HCT116 (cell line): ENCODE measurements at regions not wholly inside any gene's neighbourhood (a gene's known extent, or its start where the extent isn't known, plus 50 kb on each side); places are given as distances from the start of the nearest gene placed in this dataset.

Experiments used
- ATAC-seq: fragments of 200-7000 bp; cut with Tn5 transposase; 2 replicates; pipeline ENCODE4 v1.9.1; 2020; ENCODE audit warnings: mild to moderate bottlenecking, moderate library complexity
- BruUV-seq: library from RNA; stranded (reverse); fragments of 400-500 nt; replicated peaks from 2 replicates; lab custom pipeline; 2021; lab: Mats Ljungman, UMichigan
- CTCF ChIA-PET: fragments of 300-600 bp; sonication (Branson Sonifier 250); formaldehyde crosslinking; loops from one replicate; lab custom pipeline; 2021; ENCODE audit warnings: antibody characterized with exemption; lab: Charles Lee
- POLR2A ChIA-PET: fragments of 300-600, 350-600 bp; sonication (Branson Sonifier 250); formaldehyde crosslinking; loops from one replicate; lab custom pipeline; 2021; ENCODE audit warnings: antibody characterized with exemption; lab: Charles Lee
- RAD21 ChIA-PET, 2 experiments: fragments of 300-600 bp; sonication (Branson Sonifier 250); formaldehyde crosslinking; loops; one replicate each; lab custom pipeline; 2023; ENCODE audit warnings: low total read pairs in 2 of 2; ENCODE audit not compliant: uncharacterized antibody in 2 of 2, unreplicated experiment in 2 of 2, low non-redundant PET in 1 of 2; lab: Charles Lee
- DNase-seq: peaks from one replicate; pipeline ENCODE4 v3.0.0-alpha.2; 2010; ENCODE audit warnings: low read depth, low spot score
- H2AFZ ChIP-seq: fragments of 200-600 bp; shearing (Covaris generic), sonication (generic); 2 replicates; pipeline ENCODE4 v1.6.1; 2017; ENCODE audit warnings: low read depth, mixed run types, mixed read lengths, antibody characterized with exemption, low read length; ENCODE audit not compliant: poor library complexity, severe bottlenecking
- H3K27ac ChIP-seq: 2 replicates; pipeline ENCODE4 v1.5.1; 2012; ENCODE audit warnings: low read depth, low read length
- H3K27me3 ChIP-seq: fragments of 200-600 bp; sonication (generic); 2 replicates; pipeline ENCODE4 v1.6.1; 2016; ENCODE audit warnings: mixed run types, low read length, mixed read lengths; ENCODE audit not compliant: insufficient read depth
- H3K36me3 ChIP-seq, 2 experiments: fragments of 200-500 bp in 1 of 2; fragments of 200-600 bp in 1 of 2; sonication (Bioruptor generic) in 1 of 2; sonication (generic) in 1 of 2; 2 replicates each; pipeline versions ENCODE4 v1.5.1 to v1.6.1; 2014 to 2016; ENCODE audit warnings: low read length in 2 of 2, inconsistent platforms in 1 of 2, mixed read lengths in 1 of 2, mixed run types in 1 of 2; ENCODE audit not compliant: insufficient read depth in 2 of 2, control insufficient read depth in 1 of 2
- H3K4me1 ChIP-seq, 2 experiments: fragments of 200-600 bp in 1 of 2; sonication (generic) in 1 of 2; 2 replicates each; pipeline versions ENCODE4 v1.5.1 to v1.6.1; 2012 to 2017; ENCODE audit warnings: low read length in 2 of 2, inconsistent platforms in 1 of 2, mild to moderate bottlenecking in 1 of 2, mixed read lengths in 1 of 2, mixed run types in 1 of 2, moderate library complexity in 1 of 2; ENCODE audit not compliant: insufficient read depth in 2 of 2, control insufficient read depth in 1 of 2
- H3K4me2 ChIP-seq: fragments of 200-600 bp; sonication (generic); 2 replicates; pipeline ENCODE4 v1.6.1; 2017; ENCODE audit warnings: mixed run types, low read length, mixed read lengths
- H3K4me3 ChIP-seq, 2 experiments: fragments of 200-600 bp in 1 of 2; sonication (generic) in 1 of 2; replicated peaks in 1 of 2; 2 replicates each; pipeline ENCODE4 v1.5.1; 2011 to 2016; ENCODE audit warnings: low read length in 2 of 2, control low read depth in 1 of 2, low read depth in 1 of 2, mild to moderate bottlenecking in 1 of 2, mixed read lengths in 1 of 2, mixed run types in 1 of 2
- H3K79me2 ChIP-seq: fragments of 200-600 bp; sonication (generic); 2 replicates; pipeline ENCODE4 v1.6.1; 2017; ENCODE audit warnings: mild to moderate bottlenecking, mixed run types, low read length, moderate library complexity, mixed read lengths; ENCODE audit not compliant: insufficient read depth
- H3K9ac ChIP-seq: fragments of 200-600 bp; sonication (generic); 2 replicates; pipeline ENCODE4 v1.6.1; 2016; ENCODE audit warnings: low read length, mixed read lengths
- H3K9me2 ChIP-seq: fragments of 200-600 bp; sonication (generic), shearing (Covaris generic); 2 replicates; pipeline ENCODE4 v1.6.1; 2017; ENCODE audit warnings: mixed run types, mild to moderate bottlenecking, moderate library complexity; ENCODE audit not compliant: insufficient read depth
- H3K9me3 ChIP-seq, 2 experiments: fragments of 200-500 bp in 1 of 2; fragments of 200-600 bp in 1 of 2; sonication (Bioruptor generic) in 1 of 2; sonication (generic) in 1 of 2; 2 replicates each; pipeline ENCODE4 v1.6.1; 2014 to 2017; ENCODE audit warnings: low read length in 2 of 2, mixed read lengths in 2 of 2, inconsistent platforms in 1 of 2, low read depth in 1 of 2, mild to moderate bottlenecking in 1 of 2, mixed run types in 1 of 2, moderate library complexity in 1 of 2; ENCODE audit not compliant: control insufficient read depth in 1 of 2, insufficient read depth in 1 of 2
- H4K20me1 ChIP-seq: fragments of 200-600 bp; sonication (generic), shearing (Covaris generic); 2 replicates; pipeline ENCODE4 v1.6.1; 2017; ENCODE audit warnings: mixed run types, mild to moderate bottlenecking, moderate library complexity; ENCODE audit not compliant: insufficient read depth
- CEBPB ChIP-seq: IDR thresholded peaks from 2 replicates; pipeline ENCODE4 v1.6.1; 2012; ENCODE audit warnings: low read depth
- ELF1 ChIP-seq: IDR thresholded peaks from 2 replicates; pipeline ENCODE4 v1.6.1; 2012; ENCODE audit warnings: low read depth, borderline replicate concordance
- RAD21 ChIP-seq: IDR thresholded peaks from 2 replicates; pipeline ENCODE4 v1.6.1; 2012; ENCODE audit warnings: low read depth, mild to moderate bottlenecking
- SIN3A ChIP-seq: IDR thresholded peaks from 2 replicates; pipeline ENCODE4 v1.6.1; 2012; ENCODE audit warnings: low read depth
- ZFX ChIP-seq: fragments of 450-650 bp; IDR thresholded peaks from 2 replicates; pipeline ENCODE4 v1.6.1; 2017
- ZNF274 ChIP-seq: fragments of 200-500 bp; sonication (Bioruptor generic); IDR thresholded peaks from 2 replicates; pipeline ENCODE4 v1.6.1; 2014; ENCODE audit warnings: mild to moderate bottlenecking, low read depth, low read length, inconsistent platforms
- intact Hi-C: fragments of 100-400 bp; cut with micrococcal nuclease; formaldehyde crosslinking; loops from 2 replicates; pipeline ENCODE4 v1.10.0; 2022
- TF ChIP-seq, protein P1 (sequence below): IDR thresholded peaks from 2 replicates; pipeline ENCODE4 v1.6.1; 2011; ENCODE audit warnings: mild to moderate bottlenecking, low read length, moderate library complexity; ENCODE audit not compliant: insufficient replicate concordance; ENCODE audit errors: extremely low read depth
- TF ChIP-seq, protein P2 (sequence below): IDR thresholded peaks from 2 replicates; pipeline ENCODE4 v1.6.1; 2012
- TF ChIP-seq, protein P3 (sequence below), 3 experiments: fragments of 200-600 bp in 1 of 3; sonication (generic) in 1 of 3; IDR thresholded peaks in 2 of 3; conservative IDR thresholded peaks in 1 of 3; 2 replicates each; pipeline ENCODE4 v1.5.1; 2012 to 2017; ENCODE audit warnings: low read depth in 2 of 3, low read length in 2 of 3, antibody characterized with exemption in 1 of 3, borderline replicate concordance in 1 of 3, control low read depth in 1 of 3, mild to moderate bottlenecking in 1 of 3, mixed read lengths in 1 of 3, mixed run types in 1 of 3, moderate library complexity in 1 of 3; ENCODE audit not compliant: insufficient read depth in 1 of 3

DNA sequence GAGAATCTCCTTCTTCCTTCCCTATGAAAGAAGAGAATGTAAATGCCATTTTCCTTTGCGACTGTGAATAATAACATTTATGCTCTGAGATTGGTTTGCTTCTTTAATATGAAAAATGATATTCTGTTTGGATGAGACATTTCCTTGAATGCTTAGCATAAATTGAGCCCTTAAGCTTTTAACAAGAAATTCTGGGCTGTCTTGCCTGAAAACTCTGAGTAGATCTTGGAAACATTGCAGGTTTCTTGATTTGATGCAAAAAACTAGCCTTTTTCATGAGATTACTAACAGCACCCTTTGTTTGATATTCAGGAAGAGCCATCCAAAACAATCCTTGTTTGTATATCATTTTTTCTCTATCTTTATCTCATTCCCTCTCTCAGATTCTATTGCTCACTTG lies 272.5 kb downstream of the TMEM38B start:
- Histone ChIP-seq H3K4me3 (no peak overlapping the region), H3K4me2 (no peak overlapping the region), H3K9ac (no peak overlapping the region), H3K27me3 (peaks cover 23% of the 10 kb centered on the region), H3K9me2 (no peaks in the 10 kb centered on the region), H3K9me3 (no peaks in the 10 kb centered on the region), H2AFZ (no peak overlapping the region), H3K27ac (no peak overlapping the region), H3K36me3 (no peaks in the 10 kb centered on the region), H3K4me1 (no peaks in the 10 kb centered on the region), H3K79me2 (no peaks in the 10 kb centered on the region), H4K20me1 (no peaks in the 10 kb centered on the region)
- intact Hi-C loops, result no loop called here
- CTCF ChIA-PET, result no interaction called here
- no peak for DNase-seq
- no peak for ATAC-seq
- POLR2A ChIA-PET, result no interaction called here
- no TSS peak for BruUV-seq
- TF ChIP-seq RAD21 (no peak), CEBPB (no peak), ELF1 (no peak), ZNF274 (no peak), ZFX (no peak), SIN3A (no peak)
- TF ChIP-seq, protein P1, sequence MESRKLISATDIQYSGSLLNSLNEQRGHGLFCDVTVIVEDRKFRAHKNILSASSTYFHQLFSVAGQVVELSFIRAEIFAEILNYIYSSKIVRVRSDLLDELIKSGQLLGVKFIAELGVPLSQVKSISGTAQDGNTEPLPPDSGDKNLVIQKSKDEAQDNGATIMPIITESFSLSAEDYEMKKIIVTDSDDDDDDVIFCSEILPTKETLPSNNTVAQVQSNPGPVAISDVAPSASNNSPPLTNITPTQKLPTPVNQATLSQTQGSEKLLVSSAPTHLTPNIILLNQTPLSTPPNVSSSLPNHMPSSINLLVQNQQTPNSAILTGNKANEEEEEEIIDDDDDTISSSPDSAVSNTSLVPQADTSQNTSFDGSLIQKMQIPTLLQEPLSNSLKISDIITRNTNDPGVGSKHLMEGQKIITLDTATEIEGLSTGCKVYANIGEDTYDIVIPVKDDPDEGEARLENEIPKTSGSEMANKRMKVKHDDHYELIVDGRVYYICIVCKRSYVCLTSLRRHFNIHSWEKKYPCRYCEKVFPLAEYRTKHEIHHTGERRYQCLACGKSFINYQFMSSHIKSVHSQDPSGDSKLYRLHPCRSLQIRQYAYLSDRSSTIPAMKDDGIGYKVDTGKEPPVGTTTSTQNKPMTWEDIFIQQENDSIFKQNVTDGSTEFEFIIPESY, result no peak
- TF ChIP-seq, protein P2, sequence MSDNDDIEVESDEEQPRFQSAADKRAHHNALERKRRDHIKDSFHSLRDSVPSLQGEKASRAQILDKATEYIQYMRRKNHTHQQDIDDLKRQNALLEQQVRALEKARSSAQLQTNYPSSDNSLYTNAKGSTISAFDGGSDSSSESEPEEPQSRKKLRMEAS, result no peak
- TF ChIP-seq, protein P3, sequence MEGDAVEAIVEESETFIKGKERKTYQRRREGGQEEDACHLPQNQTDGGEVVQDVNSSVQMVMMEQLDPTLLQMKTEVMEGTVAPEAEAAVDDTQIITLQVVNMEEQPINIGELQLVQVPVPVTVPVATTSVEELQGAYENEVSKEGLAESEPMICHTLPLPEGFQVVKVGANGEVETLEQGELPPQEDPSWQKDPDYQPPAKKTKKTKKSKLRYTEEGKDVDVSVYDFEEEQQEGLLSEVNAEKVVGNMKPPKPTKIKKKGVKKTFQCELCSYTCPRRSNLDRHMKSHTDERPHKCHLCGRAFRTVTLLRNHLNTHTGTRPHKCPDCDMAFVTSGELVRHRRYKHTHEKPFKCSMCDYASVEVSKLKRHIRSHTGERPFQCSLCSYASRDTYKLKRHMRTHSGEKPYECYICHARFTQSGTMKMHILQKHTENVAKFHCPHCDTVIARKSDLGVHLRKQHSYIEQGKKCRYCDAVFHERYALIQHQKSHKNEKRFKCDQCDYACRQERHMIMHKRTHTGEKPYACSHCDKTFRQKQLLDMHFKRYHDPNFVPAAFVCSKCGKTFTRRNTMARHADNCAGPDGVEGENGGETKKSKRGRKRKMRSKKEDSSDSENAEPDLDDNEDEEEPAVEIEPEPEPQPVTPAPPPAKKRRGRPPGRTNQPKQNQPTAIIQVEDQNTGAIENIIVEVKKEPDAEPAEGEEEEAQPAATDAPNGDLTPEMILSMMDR (IDR thresholded peaks at IDR 0.05 in 2 of 3, conservative IDR thresholded peaks at IDR 0.05 in 1 of 3; ENCODE audit: borderline replicate concordance in 1 of 3, insufficient read depth in 1 of 3, low read depth in 2 of 3, low read length in 2 of 3), result no peak
- RAD21 ChIA-PET, result no interaction called here
